SK-N-MC (cell line): ENCODE measurements at regions not wholly inside any gene's neighbourhood (a gene's known extent, or its start where the extent isn't known, plus 50 kb on each side); places are given as distances from the start of the nearest gene placed in this dataset.

Experiments used
- DNase-seq: peaks from one replicate; pipeline ENCODE4 v3.0.0-alpha.2; 2011; ENCODE audit warnings: low read depth, low spot score
- H3K27ac ChIP-seq: fragments of 200-600 bp; sonication (generic); 2 replicates; pipeline ENCODE4 v1.5.1; 2016; ENCODE audit warnings: mixed run types
- H3K36me3 ChIP-seq: fragments of 200-600 bp; sonication (generic); 2 replicates; pipeline ENCODE4 v1.6.1; 2017; ENCODE audit warnings: antibody characterized with exemption, low read length, mixed read lengths; ENCODE audit not compliant: insufficient read depth
- H3K4me3 ChIP-seq: fragments of 200-600 bp; sonication (generic); 2 replicates; pipeline ENCODE4 v1.5.1; 2016
- H3K9ac ChIP-seq: fragments of 200-600 bp; sonication (generic); 2 replicates; pipeline ENCODE4 v1.8.0; 2017; ENCODE audit warnings: mixed run types, mixed read lengths; ENCODE audit not compliant: insufficient read length
- H3K9me3 ChIP-seq: fragments of 200-600 bp; sonication (generic); 2 replicates; pipeline ENCODE4 v1.6.1; 2017; ENCODE audit warnings: low read depth, mild to moderate bottlenecking, antibody characterized with exemption, low read length, moderate library complexity, mixed read lengths
- EZH2 ChIP-seq: fragments of 200-600 bp; sonication (generic); IDR thresholded peaks from one replicate; pipeline ENCODE4 v1.6.1; 2017; ENCODE audit warnings: antibody characterized with exemption
- FOXP2 ChIP-seq: optimal IDR thresholded peaks from 2 replicates; pipeline ENCODE3; 2011; ENCODE audit warnings: mild to moderate bottlenecking, moderate library complexity; ENCODE audit not compliant: insufficient read depth; ENCODE audit errors: extremely low read length, control extremely low read depth
- POLR2AphosphoS5 ChIP-seq: IDR thresholded peaks from 2 replicates; pipeline ENCODE4 v1.6.1; 2012; ENCODE audit warnings: mild to moderate bottlenecking, low read depth, low read length, borderline replicate concordance

DNA sequence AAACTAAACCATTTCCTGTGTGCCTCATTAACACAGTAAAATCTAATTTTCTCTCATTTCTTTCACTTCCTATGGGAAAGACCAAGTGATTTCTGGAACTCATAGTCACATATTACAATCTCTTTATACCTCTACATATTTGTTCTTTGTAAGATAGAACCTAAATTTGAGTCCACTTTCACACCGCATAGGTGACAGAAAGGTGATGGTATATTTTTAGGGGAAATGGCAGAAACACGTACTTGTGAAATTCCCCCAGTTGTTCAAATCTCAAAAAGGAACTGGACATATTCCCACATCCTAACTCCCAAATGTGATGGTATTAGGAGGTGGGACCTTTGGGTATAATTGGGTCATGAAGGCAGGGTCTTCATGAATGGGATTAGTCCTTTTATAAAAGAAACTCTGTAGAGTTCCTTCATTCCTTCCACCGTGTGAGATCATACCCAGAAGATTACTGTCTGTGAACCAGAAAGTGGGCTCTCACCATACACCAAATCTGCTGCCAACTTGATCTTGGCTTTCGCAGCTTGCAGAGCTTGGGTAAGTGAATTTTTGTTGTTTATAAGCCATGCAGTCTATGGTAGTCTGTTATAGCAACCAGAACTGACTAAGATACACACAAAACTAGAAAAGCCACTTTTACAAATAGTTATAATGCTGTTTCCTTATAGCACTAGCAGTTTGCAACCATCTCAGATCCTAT is 542.1 kb downstream of the DSC3 start:
- Histone ChIP-seq H3K9ac (no peak overlapping the region), H3K36me3 (no peaks in the 10 kb centered on the region), H3K27ac (no peak overlapping the region), H3K4me3 (no peak overlapping the region), H3K9me3 (no peaks in the 10 kb centered on the region)
- no peak for DNase-seq
- TF ChIP-seq FOXP2 (no peak), EZH2 (no peak), POLR2AphosphoS5 (no peak)

- DNase-seq = no peak
- TF ChIP-seq FOXP2 = no peak
- H3K27ac ChIP-seq = no peak overlapping the region
- no peak overlapping the region for H3K9ac ChIP-seq
- H3K36me3 ChIP-seq = no peaks in the 10 kb centered on the region
- H3K4me3 ChIP-seq = no peak overlapping the region
- no peaks in the 10 kb centered on the region for H3K9me3 ChIP-seq
Measured at GRCh38 chr18:30499721-30500120, 542.8 kb downstream of the DSC3 start.

GRCh38 chr18:30492552-30493129 is 549.9 kb downstream of the DSC3 start:
- Histone ChIP-seq H3K9ac (no peak overlapping the region), H3K4me3 (no peak overlapping the region), H3K36me3 (no peaks in the 10 kb centered on the region), H3K9me3 (no peaks in the 10 kb centered on the region), H3K27ac (no peak overlapping the region)
- no peak for TF ChIP-seq POLR2AphosphoS5
- TF ChIP-seq FOXP2 = no peak
- no peak for TF ChIP-seq EZH2
- DNase-seq = no peak

DNA sequence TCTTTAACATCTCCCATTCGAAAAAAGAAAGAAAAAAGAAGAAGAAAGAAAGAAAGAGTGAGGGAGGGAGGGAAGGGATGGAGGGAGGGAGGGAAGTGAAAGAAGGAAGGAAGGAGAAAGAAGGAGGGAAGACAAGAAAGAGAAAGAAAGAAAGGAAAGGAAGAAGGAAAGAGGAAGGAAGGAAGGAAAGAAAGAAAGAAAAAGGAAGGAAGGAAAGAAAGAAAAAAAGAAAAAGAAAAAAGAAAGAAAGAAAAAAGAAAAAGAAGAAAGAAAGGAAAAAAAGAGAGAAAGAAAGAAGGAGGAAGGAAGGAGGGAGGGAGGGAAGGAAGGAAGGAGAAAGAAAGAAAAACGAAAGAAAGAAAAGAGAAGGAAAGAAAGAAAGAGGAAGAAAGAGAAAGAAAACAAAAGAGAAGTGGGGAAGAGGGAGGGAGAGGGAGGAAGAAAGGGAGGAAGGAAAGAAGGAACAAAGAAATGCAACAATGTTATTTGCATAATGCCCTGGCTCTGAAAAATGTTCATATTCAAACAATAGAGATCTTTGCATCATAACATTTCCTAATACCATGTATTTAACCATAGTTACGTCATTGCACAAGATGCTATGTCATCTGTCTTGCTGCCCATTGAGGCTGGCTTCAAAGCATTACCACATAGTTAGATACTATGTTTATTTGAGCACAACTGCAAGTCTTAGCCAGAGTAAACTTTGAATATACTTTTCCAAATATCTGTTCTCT is 550.6 kb downstream of the DSC3 start:
- no peak overlapping the region for H3K27ac ChIP-seq
- DNase-seq = no peak

DNA sequence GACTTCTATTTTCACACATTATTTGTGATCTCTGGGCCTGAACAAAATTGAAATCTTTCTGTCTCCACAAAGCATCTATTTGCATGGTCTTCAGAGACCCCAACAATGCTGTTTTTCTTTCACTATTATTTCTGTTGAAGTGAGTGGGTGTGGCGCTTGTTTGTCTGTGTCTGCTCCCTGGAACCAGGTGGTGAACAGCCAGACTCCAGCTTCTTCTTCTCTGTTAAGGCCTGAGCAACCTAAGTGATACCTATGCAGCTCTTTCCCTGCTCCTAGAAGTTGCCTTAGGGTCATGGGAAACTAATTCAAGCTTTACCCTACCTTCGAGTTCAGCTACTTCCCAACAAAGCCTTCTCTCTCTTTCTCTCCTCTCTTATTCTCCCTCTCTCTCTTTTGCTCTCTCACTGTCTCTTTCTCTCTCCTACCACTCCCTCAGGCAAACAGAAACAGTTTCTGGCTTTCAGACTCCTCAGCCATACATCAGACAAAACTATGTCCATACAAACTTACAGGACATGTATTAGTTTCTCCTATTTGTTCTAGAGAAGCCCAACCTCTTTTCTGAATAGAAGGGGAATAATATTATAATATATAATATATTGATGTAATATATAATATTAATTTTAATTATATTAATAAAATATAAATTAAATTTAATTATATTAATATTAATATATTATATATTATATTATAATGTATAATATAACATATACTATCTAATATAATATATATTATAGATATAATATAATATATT is 552.5 kb downstream of the DSC3 start:
- DNase-seq = no peak
- no peaks in the 10 kb centered on the region for H3K36me3 ChIP-seq
- H3K9ac ChIP-seq = no peak overlapping the region
- H3K4me3 ChIP-seq = no peak overlapping the region
- no peak overlapping the region for H3K27ac ChIP-seq
- TF ChIP-seq POLR2AphosphoS5 (no peak), FOXP2 (no peak), EZH2 (no peak)
- no peaks in the 10 kb centered on the region for H3K9me3 ChIP-seq

More for the DNA sequence above, 550.6 kb downstream of the DSC3 start:
- no peak for TF ChIP-seq FOXP2
- Histone ChIP-seq H3K9ac (no peak overlapping the region), H3K9me3 (no peaks in the 10 kb centered on the region), H3K4me3 (no peak overlapping the region), H3K36me3 (no peaks in the 10 kb centered on the region)

GRCh38 chr18:30487962-30488361 is 554.6 kb downstream of the DSC3 start:
- DNase-seq = no peak

DNA sequence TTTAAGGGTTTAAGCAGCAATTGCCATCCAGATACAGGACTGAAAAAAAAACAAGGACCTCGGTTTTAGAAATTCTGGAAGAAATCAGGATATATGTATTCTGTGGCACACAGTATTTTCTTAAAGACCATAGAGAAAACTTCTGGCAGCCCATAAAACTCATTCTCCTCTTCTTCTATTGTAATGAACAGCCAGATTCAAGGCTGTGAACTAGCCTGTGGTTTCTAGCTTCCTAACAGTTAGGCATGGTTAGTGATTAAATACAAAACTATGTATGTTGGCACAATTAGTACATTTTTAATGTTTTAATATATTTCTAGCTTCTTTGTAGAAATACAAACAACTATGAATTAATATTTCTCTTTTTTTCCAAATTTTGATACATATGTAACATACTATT is 555.7 kb downstream of the DSC3 start:
- no peak overlapping the region for H3K27ac ChIP-seq
- no peaks in the 10 kb centered on the region for H3K9me3 ChIP-seq
- TF ChIP-seq FOXP2 (no peak), EZH2 (no peak), POLR2AphosphoS5 (no peak)
- no peak for DNase-seq
- no peak overlapping the region for H3K9ac ChIP-seq
- H3K36me3 ChIP-seq = no peaks in the 10 kb centered on the region
- H3K4me3 ChIP-seq = no peak overlapping the region

More at GRCh38 chr18:30487962-30488361, 554.6 kb downstream of the DSC3 start:
- H3K9me3 ChIP-seq = no peaks in the 10 kb centered on the region
- no peak overlapping the region for H3K4me3 ChIP-seq
- no peak overlapping the region for H3K9ac ChIP-seq
- H3K36me3 ChIP-seq = no peaks in the 10 kb centered on the region
- TF ChIP-seq POLR2AphosphoS5 (no peak), EZH2 (no peak), FOXP2 (no peak)
- no peak overlapping the region for H3K27ac ChIP-seq

- Histone ChIP-seq H3K9me3 (no peaks in the 10 kb centered on the region), H3K4me3 (no peak overlapping the region), H3K36me3 (no peaks in the 10 kb centered on the region), H3K27ac (no peak overlapping the region), H3K9ac (no peak overlapping the region)
- no peak for DNase-seq
- TF ChIP-seq EZH2 (no peak), POLR2AphosphoS5 (no peak), FOXP2 (no peak)
Measured at GRCh38 chr18:30485078-30485477, 557.5 kb downstream of the DSC3 start.

GRCh38 chr18:30481871-30482270 is 560.7 kb downstream of the DSC3 start:
- TF ChIP-seq POLR2AphosphoS5 = no peak
- no peak for TF ChIP-seq FOXP2
- no peak for TF ChIP-seq EZH2
- no peak for DNase-seq
- H3K9me3 ChIP-seq = no peaks in the 10 kb centered on the region

More at GRCh38 chr18:30481871-30482270, 560.7 kb downstream of the DSC3 start:
- Histone ChIP-seq H3K36me3 (no peaks in the 10 kb centered on the region), H3K4me3 (no peak overlapping the region), H3K9ac (no peak overlapping the region), H3K27ac (no peak overlapping the region)
